ENCODE measurements at regions not wholly inside any gene's neighbourhood (a gene's known extent, or its start where the extent isn't known, plus 50 kb on each side); places are given as distances from the start of the nearest gene placed in this dataset.

DNA sequence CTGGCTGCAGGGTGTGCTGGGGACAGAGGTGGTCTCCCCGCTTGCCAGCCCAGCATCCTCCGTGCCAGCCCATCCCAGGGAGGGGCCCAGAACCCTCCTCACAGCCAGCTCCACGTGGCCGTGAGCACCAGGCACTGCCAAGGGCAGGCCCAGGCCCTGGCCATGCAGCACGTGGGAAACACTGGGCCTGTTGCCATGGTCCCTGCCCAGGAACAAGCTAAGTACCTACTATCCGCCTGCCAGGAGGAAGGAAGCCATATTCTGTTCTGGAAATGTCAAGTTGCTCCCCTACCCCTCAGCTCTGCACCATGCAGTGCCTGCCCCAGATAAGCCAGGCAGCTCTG lies 250.6 kb downstream of the CYP26B1 start:
- no peaks in the 10 kb centered on the region for H3K27me3 ChIP-seq (ENCODE audit: control insufficient read depth in 3 of 3, insufficient read depth in 3 of 3, low read depth in 1 of 3, low read length in 3 of 3)
- H2BK12ac ChIP-seq (ENCODE audit: low read length) = peak overlapping the region; percentile 46
- H3K4me1 ChIP-seq (ENCODE audit: control insufficient read depth in 2 of 2, insufficient read depth in 1 of 2, low read depth in 1 of 2, low read length in 2 of 2) = no peaks in the 10 kb centered on the region
- H3K27ac ChIP-seq (replicated peaks; ENCODE audit: low read length) = no peak overlapping the region
- peak overlapping the region; percentile 12 for H3K9ac ChIP-seq (ENCODE audit: low read depth, low read length, poor library complexity)
- no peak overlapping the region for H2BK120ac ChIP-seq (ENCODE audit: low read depth, low read length)
- H3K4ac ChIP-seq (ENCODE audit: low read length) = no peak overlapping the region
- peak overlapping the region; percentile 58 for H3K14ac ChIP-seq (ENCODE audit: low read length)
- H4K91ac ChIP-seq (ENCODE audit: low read depth, low read length, poor library complexity) = no peak overlapping the region
- no peaks in the 10 kb centered on the region for H3K36me3 ChIP-seq (replicated peaks in 1 of 2; ENCODE audit: control insufficient read depth in 2 of 2, insufficient read depth in 2 of 2, low read length in 2 of 2)
- no peak overlapping the region for H2BK5ac ChIP-seq (ENCODE audit: low read length)
- H2AK5ac ChIP-seq (ENCODE audit: low read depth, low read length) = peak overlapping the region; percentile 57
- peak overlapping the region; percentile 31 for H3K18ac ChIP-seq (ENCODE audit: low read length)
- H3K9me3 ChIP-seq (replicated peaks in 1 of 2; ENCODE audit: control insufficient read depth in 2 of 2, insufficient read depth in 1 of 2, low read depth in 1 of 2, low read length in 2 of 2) = no peaks in the 10 kb centered on the region
- H3K79me1 ChIP-seq (ENCODE audit: low read depth, low read length) = no peaks in the 10 kb centered on the region
- DNase-seq (ENCODE audit: low spot score) = no peak
- no peak overlapping the region for H2AFZ ChIP-seq (ENCODE audit: low read length)
- H3K4me2 ChIP-seq (ENCODE audit: insufficient read depth, low read length, poor library complexity, severe bottlenecking) = no peak overlapping the region
- H2BK15ac ChIP-seq (ENCODE audit: low read length) = no peak overlapping the region
- no peak overlapping the region for H3K4me3 ChIP-seq (ENCODE audit: low read length in 2 of 2)
- no CpG with 5 or more reads among the region's 6 CpGs for WGBS, 2 donors (ENCODE audit: extremely low coverage in 2 of 2, insufficient read length in 2 of 2, insufficient replicate concordance in 1 of 2)
- H4K8ac ChIP-seq (ENCODE audit: low read depth, low read length) = no peak overlapping the region
- H3K23ac ChIP-seq (ENCODE audit: low read depth, low read length, poor library complexity) = peak overlapping the region; percentile 44

DNA sequence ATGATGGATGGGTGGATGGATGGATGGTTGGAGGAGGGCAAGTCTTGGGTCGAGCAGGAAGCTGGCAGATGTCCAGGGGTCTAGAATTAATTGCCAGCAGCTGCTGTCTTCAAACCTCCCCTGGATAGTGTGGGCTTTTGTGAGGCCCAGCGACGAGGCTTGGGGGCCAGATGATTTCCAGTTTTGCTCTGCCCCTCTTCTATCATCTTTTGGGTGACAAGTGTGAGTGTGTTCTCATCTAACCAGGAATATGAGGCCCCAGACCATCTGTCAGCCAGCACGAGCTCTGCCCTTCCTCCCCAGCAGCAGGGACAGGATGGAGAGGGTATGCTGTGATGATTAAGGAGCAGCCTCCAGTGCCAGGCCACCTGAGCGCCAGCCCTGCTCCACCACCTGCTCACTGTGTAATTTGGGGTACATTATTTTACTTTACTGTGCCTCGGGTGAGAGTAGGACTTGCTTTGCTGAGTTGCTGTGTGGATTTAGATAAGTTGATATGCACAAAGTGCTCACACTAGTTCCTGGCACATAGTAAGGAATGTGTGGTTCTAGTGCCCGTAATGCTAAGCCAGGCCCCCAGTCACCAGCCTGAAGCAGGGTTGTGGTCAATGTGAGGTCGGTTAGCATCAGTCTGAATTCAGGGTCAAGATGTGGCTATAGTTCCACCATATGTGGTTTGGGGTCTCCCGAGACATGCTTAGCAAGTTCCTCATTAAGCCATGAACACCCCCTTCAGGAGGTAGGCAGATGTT lies 251.1 kb downstream of the CYP26B1 start:
- Histone ChIP-seq H3K9me3 (replicated peaks in 1 of 2; ENCODE audit: control insufficient read depth in 2 of 2, insufficient read depth in 1 of 2, low read depth in 1 of 2, low read length in 2 of 2) (no peaks in the 10 kb centered on the region), H2AFZ (ENCODE audit: low read length) (no peak overlapping the region), H3K18ac (ENCODE audit: low read length) (no peak overlapping the region), H3K9ac (ENCODE audit: low read depth, low read length, poor library complexity) (no peak overlapping the region), H3K4me2 (ENCODE audit: insufficient read depth, low read length, poor library complexity, severe bottlenecking) (no peak overlapping the region), H3K27me3 (ENCODE audit: control insufficient read depth in 3 of 3, insufficient read depth in 3 of 3, low read depth in 1 of 3, low read length in 3 of 3) (no peaks in the 10 kb centered on the region), H4K91ac (ENCODE audit: low read depth, low read length, poor library complexity) (no peak overlapping the region), H4K8ac (ENCODE audit: low read depth, low read length) (no peak overlapping the region), H3K27ac (replicated peaks; ENCODE audit: low read length) (no peak overlapping the region), H2BK5ac (ENCODE audit: low read length) (no peak overlapping the region), H2BK120ac (ENCODE audit: low read depth, low read length) (no peak overlapping the region), H3K23ac (ENCODE audit: low read depth, low read length, poor library complexity) (peak overlapping the region; percentile 44), H2AK5ac (ENCODE audit: low read depth, low read length) (no peak overlapping the region), H3K14ac (ENCODE audit: low read length) (peak overlapping the region; percentile 40), H3K4me3 (ENCODE audit: low read length in 2 of 2) (no peak overlapping the region), H3K36me3 (replicated peaks in 1 of 2; ENCODE audit: control insufficient read depth in 2 of 2, insufficient read depth in 2 of 2, low read length in 2 of 2) (no peaks in the 10 kb centered on the region), H2BK12ac (ENCODE audit: low read length) (no peak overlapping the region), H3K79me1 (ENCODE audit: low read depth, low read length) (no peaks in the 10 kb centered on the region), H2BK15ac (ENCODE audit: low read length) (no peak overlapping the region), H3K4me1 (ENCODE audit: control insufficient read depth in 2 of 2, insufficient read depth in 1 of 2, low read depth in 1 of 2, low read length in 2 of 2) (no peaks in the 10 kb centered on the region), H3K4ac (ENCODE audit: low read length) (no peak overlapping the region)
- no CpG with 5 or more reads among the region's 9 CpGs for WGBS, 2 donors (ENCODE audit: extremely low coverage in 2 of 2, insufficient read length in 2 of 2, insufficient replicate concordance in 1 of 2)
- no peak for DNase-seq (ENCODE audit: low spot score)

DNA sequence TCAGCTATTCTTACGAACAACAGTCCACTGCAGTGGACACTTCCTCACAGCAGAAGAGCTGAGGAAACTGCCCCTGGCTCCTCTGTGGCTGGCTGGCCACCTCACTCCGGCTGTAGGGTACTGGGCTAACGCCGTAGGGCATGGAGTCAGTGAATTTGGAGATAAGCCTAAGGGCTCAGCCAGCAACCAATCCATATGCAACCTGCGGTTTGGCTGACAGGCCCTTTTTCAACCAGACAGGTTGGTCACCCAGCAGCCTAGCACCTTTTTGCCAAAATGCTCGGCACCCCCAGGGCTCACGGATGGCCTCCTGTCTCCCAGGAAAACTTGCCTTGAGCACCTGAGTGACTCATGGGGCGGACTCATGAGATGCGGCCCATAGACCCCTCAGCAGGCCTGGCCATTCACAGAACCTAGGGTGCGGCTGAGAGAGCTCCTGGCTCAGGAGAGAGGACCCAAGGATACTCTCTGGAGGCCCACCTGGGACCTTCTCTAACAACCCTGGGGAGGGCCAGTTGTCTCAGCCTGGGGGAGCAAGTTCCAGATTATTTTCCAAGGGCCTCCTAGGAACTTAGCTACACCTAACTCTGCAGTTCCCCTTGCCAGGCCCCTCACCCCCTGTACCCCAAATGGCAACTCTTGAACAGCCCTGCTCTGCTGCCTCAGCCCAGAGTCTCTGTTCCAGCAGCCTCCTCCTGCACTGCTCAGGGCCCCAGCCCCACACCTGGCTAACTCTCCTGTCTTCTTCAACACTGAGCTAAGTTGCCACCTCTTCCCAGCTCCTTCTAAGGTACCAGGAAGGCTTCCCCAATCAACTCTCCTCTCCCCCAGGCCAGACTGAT lies 252.1 kb downstream of the CYP26B1 start:
- WGBS, 2 donors (ENCODE audit: extremely low coverage in 2 of 2, insufficient read length in 2 of 2, insufficient replicate concordance in 1 of 2) = no CpG with 5 or more reads among the region's 10 CpGs
- DNase-seq (ENCODE audit: low spot score) = no peak
- no peaks in the 10 kb centered on the region for H3K36me3 ChIP-seq (replicated peaks in 1 of 2; ENCODE audit: control insufficient read depth in 2 of 2, insufficient read depth in 2 of 2, low read length in 2 of 2)

DNA sequence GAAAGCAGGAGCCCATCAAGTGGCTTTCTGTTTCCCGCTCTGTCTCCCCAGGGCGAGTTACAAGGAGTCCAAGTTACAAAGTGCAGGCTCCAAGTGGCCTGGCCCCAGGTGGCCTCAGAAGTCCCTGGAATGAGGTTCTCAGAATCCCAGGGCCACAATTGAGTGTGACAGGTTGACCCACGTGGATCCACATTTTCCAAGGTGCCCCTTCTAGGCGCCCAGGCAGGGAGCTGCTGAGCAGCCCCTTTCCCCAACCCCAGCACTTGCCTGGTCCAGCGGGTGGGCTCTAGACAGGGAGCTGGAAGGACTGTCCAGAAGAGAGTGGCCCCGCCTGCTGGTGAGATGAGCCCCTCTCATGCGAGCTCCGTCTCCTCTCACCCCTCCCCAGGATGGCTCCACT lies 253.4 kb downstream of the CYP26B1 start:
- Histone ChIP-seq H3K23ac (ENCODE audit: low read depth, low read length, poor library complexity) (no peak overlapping the region), H2AFZ (ENCODE audit: low read length) (no peak overlapping the region), H2BK15ac (ENCODE audit: low read length) (no peak overlapping the region), H3K4me3 (ENCODE audit: low read length in 2 of 2) (no peak overlapping the region), H3K79me1 (ENCODE audit: low read depth, low read length) (no peaks in the 10 kb centered on the region), H2BK120ac (ENCODE audit: low read depth, low read length) (no peak overlapping the region), H3K18ac (ENCODE audit: low read length) (no peak overlapping the region), H4K91ac (ENCODE audit: low read depth, low read length, poor library complexity) (no peak overlapping the region), H2BK5ac (ENCODE audit: low read length) (no peak overlapping the region), H2AK5ac (ENCODE audit: low read depth, low read length) (no peak overlapping the region), H3K14ac (ENCODE audit: low read length) (no peak overlapping the region), H3K4me2 (ENCODE audit: insufficient read depth, low read length, poor library complexity, severe bottlenecking) (no peak overlapping the region), H3K4me1 (ENCODE audit: control insufficient read depth in 2 of 2, insufficient read depth in 1 of 2, low read depth in 1 of 2, low read length in 2 of 2) (no peaks in the 10 kb centered on the region), H3K27ac (replicated peaks; ENCODE audit: low read length) (no peak overlapping the region), H3K9me3 (replicated peaks in 1 of 2; ENCODE audit: control insufficient read depth in 2 of 2, insufficient read depth in 1 of 2, low read depth in 1 of 2, low read length in 2 of 2) (no peaks in the 10 kb centered on the region), H2BK12ac (ENCODE audit: low read length) (no peak overlapping the region), H3K36me3 (replicated peaks in 1 of 2; ENCODE audit: control insufficient read depth in 2 of 2, insufficient read depth in 2 of 2, low read length in 2 of 2) (no peaks in the 10 kb centered on the region), H3K4ac (ENCODE audit: low read length) (no peak overlapping the region), H3K9ac (ENCODE audit: low read depth, low read length, poor library complexity) (no peak overlapping the region), H4K8ac (ENCODE audit: low read depth, low read length) (no peak overlapping the region), H3K27me3 (ENCODE audit: control insufficient read depth in 3 of 3, insufficient read depth in 3 of 3, low read depth in 1 of 3, low read length in 3 of 3) (no peaks in the 10 kb centered on the region)
- no peak for DNase-seq (ENCODE audit: low spot score)
- no CpG with 5 or more reads among the region's 8 CpGs for WGBS, 2 donors (ENCODE audit: extremely low coverage in 2 of 2, insufficient read length in 2 of 2, insufficient replicate concordance in 1 of 2)

More for the DNA sequence above, 252.1 kb downstream of the CYP26B1 start:
- H4K91ac ChIP-seq (ENCODE audit: low read depth, low read length, poor library complexity) = no peak overlapping the region
- H3K27ac ChIP-seq (replicated peaks; ENCODE audit: low read length) = no peak overlapping the region
- no peak overlapping the region for H2BK5ac ChIP-seq (ENCODE audit: low read length)
- H3K4ac ChIP-seq (ENCODE audit: low read length) = no peak overlapping the region
- no peaks in the 10 kb centered on the region for H3K9me3 ChIP-seq (replicated peaks in 1 of 2; ENCODE audit: control insufficient read depth in 2 of 2, insufficient read depth in 1 of 2, low read depth in 1 of 2, low read length in 2 of 2)
- H3K27me3 ChIP-seq (ENCODE audit: control insufficient read depth in 3 of 3, insufficient read depth in 3 of 3, low read depth in 1 of 3, low read length in 3 of 3) = no peaks in the 10 kb centered on the region
- H2AFZ ChIP-seq (ENCODE audit: low read length) = no peak overlapping the region
- no peak overlapping the region for H3K18ac ChIP-seq (ENCODE audit: low read length)
- no peak overlapping the region for H3K14ac ChIP-seq (ENCODE audit: low read length)
- H3K4me3 ChIP-seq (ENCODE audit: low read length in 2 of 2) = no peak overlapping the region
- H3K23ac ChIP-seq (ENCODE audit: low read depth, low read length, poor library complexity) = no peak overlapping the region
- H3K79me1 ChIP-seq (ENCODE audit: low read depth, low read length) = no peaks in the 10 kb centered on the region
- H3K4me2 ChIP-seq (ENCODE audit: insufficient read depth, low read length, poor library complexity, severe bottlenecking) = no peak overlapping the region
- H4K8ac ChIP-seq (ENCODE audit: low read depth, low read length) = no peak overlapping the region
- no peak overlapping the region for H2AK5ac ChIP-seq (ENCODE audit: low read depth, low read length)
- H2BK15ac ChIP-seq (ENCODE audit: low read length) = no peak overlapping the region
- H3K9ac ChIP-seq (ENCODE audit: low read depth, low read length, poor library complexity) = no peak overlapping the region
- no peak overlapping the region for H2BK120ac ChIP-seq (ENCODE audit: low read depth, low read length)
- no peaks in the 10 kb centered on the region for H3K4me1 ChIP-seq (ENCODE audit: control insufficient read depth in 2 of 2, insufficient read depth in 1 of 2, low read depth in 1 of 2, low read length in 2 of 2)
- H2BK12ac ChIP-seq (ENCODE audit: low read length) = no peak overlapping the region

Data from neuronal stem cell (in vitro differentiated cells).